D721Med (cell line): ENCODE measurements at regions not wholly inside any gene's neighbourhood (a gene's known extent, or its start where the extent isn't known, plus 50 kb on each side); places are given as distances from the start of the nearest gene placed in this dataset.

Experiments
- DNase-seq: peaks from one replicate; pipeline ENCODE4 v3.0.0; 2011; ENCODE audit warnings: low spot score; ENCODE audit not compliant: insufficient read length
- FAIRE-seq: peaks from 2 replicates; lab custom pipeline; 2011; peaks lifted over from hg19 to GRCh38; lab: Jason Lieb, UNC
- TF ChIP-seq, protein P1 (sequence below): IDR thresholded peaks from 2 replicates; pipeline ENCODE4 v1.5.1; 2012; ENCODE audit warnings: mild to moderate bottlenecking, control low read depth; ENCODE audit not compliant: insufficient read depth; ENCODE audit errors: missing control alignments

DNA sequence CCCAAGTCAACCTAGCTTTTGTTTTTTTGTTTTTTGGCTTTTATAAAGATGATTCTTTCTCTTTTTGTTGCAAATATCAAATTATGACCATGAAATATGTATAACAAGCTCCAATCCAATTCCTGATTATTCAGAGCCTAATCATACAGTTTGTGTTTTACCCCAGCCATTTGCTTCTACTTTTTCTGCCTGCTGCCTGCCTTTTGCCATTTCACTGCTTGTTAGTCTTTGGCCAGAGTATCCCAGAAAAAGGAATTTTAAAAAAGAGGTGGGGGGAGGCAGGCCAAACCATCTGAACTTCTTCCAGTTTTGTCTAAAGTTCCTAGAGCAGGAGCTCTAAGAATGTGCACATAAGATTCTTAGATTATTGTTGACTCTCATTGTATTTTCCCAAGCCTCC is 211.9 kb upstream of the VRK2 start:
- FAIRE-seq: no peak
- no peak for DNase-seq

DNA sequence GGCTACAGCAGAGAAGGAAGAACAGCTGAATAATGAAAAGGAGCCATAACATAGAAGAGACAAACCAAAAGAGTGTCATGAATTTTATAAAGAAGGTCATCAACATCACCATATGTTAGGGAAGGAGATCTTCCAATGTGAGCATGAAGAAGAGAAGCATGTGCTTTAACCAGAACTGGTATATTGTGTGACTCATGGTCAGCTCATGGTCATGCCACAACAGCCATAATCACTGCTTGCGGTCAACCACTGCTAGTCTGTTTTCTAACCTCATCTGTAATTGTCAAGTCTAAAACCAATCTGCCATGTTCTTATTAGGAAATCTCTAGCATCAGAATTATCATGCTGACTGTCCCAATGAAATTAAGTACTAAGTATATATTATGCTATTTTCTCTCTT is 204.1 kb upstream of the VRK2 start:
- DNase-seq (no peak), FAIRE-seq (no peak)
- TF ChIP-seq, protein P1, sequence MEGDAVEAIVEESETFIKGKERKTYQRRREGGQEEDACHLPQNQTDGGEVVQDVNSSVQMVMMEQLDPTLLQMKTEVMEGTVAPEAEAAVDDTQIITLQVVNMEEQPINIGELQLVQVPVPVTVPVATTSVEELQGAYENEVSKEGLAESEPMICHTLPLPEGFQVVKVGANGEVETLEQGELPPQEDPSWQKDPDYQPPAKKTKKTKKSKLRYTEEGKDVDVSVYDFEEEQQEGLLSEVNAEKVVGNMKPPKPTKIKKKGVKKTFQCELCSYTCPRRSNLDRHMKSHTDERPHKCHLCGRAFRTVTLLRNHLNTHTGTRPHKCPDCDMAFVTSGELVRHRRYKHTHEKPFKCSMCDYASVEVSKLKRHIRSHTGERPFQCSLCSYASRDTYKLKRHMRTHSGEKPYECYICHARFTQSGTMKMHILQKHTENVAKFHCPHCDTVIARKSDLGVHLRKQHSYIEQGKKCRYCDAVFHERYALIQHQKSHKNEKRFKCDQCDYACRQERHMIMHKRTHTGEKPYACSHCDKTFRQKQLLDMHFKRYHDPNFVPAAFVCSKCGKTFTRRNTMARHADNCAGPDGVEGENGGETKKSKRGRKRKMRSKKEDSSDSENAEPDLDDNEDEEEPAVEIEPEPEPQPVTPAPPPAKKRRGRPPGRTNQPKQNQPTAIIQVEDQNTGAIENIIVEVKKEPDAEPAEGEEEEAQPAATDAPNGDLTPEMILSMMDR: no peak

More for the DNA sequence above, 211.9 kb upstream of the VRK2 start:
- TF ChIP-seq, protein P1: no peak

DNA sequence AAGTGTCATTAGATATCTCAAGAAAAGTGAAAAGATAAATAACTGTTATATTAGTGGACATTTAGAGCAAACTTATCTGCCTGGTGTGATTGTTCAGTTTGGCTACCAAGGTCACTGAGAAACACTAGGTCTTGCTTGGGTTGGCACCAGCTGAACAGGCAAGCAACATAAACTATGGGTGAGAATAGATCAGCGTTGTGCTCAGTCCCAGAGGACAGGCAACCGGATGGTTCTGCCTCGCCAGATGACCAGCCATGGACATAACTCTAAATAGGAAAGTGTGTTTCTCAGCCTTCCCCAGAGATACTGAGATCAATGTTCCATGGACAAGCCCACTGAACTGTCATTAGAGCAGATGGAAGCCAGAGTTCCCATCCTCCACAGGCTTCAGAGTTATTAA is 203.4 kb upstream of the VRK2 start:
- FAIRE-seq (no peak), DNase-seq (no peak)
- TF ChIP-seq, protein P1: no peak

DNA sequence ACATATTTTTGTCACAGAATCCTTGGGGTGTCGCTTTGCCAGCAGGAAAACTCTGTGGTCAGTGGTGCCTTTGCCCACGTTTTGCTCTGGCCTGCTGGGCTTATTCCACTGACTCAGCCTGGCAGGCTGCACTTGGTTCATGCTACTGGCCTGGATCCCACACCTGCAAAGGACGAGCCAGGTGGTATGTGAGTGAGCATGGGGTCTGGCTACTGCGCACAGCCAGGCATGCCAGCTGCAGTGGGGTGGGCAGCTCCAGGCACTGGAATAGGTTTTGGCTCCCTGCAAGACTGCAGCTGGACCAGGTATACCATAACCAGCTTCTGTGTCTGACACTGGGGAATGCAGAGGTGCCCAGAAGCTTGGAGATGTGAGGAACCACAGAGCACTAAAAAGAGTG is 197.9 kb upstream of the VRK2 start:
- no peak for DNase-seq
- TF ChIP-seq, protein P1: no peak
- no peak for FAIRE-seq

DNA sequence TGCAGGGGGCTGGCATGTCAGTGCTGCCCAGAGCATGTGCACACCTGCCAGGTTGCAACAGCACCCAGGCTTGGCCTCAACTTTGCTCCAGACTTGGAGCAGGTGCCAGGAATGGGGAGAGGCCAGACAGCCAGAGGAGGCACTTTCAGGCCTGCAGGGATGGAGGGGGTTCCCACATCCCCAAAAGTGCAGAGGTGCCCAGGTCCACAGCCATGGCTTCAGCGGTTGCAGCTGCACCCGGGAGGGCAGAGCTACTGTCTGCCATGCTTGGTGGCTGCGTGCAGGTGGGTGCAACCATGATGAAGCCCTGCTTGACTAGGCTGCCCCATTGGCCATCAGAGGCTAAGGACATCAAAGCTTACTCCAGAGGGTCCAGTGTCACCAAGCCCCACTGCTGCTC is 196.8 kb upstream of the VRK2 start:
- TF ChIP-seq, protein P1: no peak

DNA sequence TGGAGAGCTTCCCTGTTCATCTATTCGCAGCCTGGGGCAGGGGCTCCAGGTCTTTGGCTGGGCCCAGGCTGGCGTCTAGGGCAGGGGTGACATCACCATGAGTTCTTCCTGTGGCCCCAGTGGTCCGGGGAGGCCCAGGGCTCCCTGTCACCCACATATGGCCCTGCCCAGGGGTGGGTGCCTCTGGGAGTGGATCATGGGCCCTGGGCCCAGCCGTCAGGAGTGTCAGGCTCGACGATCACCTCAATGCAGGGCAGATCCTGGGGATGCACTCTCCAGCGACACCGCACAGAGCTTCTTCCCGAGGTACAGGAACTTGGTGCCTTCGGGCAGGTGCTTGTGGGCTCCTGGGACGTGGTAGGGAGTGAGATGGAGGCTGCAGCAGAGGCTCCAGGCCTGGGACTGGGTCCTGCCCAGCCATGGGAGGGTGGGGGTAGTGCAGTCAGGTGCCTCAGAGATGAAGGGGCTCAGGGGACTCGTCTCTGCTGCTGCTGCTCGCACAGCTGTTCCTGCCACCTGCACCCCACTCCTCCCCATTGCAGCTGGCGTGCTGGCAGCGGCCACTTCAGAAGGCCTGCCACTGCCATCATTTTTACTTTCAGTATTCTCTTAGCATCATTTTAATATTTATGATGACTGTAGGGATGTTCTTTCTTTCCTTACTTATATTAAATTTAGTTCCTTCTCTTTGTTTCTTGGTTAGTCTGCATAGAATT is 196.0 kb upstream of the VRK2 start:
- TF ChIP-seq, protein P1: no peak
- FAIRE-seq (no peak), DNase-seq (no peak)

More for the DNA sequence above, 196.8 kb upstream of the VRK2 start:
- DNase-seq (no peak), FAIRE-seq (no peak)

DNA sequence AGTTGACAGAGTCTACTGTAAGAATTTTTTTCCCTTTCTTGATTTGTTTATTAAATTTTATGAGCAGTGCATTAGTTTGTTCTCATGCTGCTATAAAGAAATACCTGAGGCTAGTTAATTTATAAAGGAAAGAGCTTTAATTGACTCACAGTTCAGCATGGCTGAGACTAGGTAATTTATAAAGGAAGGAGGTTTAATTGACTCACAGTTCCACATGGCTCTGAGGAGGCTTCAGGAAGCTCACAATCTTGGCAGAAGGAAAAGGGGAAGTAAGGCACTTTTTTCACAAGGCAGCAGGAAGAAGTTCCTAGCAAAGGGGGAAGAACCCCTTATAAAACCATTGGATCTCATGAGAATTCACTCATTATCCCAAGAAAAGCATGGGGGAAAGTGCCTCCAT is 191.4 kb upstream of the VRK2 start:
- DNase-seq (no peak), FAIRE-seq (no peak)
- TF ChIP-seq, protein P1: no peak
